ENCODE measurements at regions not wholly inside any gene's neighbourhood (a gene's known extent, or its start where the extent isn't known, plus 50 kb on each side); places are given as distances from the start of the nearest gene placed in this dataset.

DNA sequence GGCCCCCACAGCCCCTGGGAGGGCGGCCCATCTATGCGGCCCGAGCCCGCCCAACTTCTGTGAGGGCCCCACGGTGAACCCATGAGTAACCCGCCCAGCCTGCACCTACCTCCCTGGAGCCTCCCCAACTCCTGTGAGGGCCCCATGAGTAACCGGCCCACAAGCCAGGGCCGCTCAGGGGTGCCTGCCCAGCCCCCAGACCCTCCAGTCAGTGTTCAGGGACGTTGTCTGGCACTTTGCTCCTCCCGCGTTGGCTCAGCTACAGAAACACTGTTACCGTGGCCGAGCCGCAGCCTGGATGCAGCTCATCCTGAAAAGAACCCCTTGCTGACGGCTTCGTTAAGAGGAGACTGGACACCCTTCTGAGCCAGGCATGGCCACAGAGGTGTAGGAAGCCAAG lies 179.6 kb downstream of the BRD1 start:
- no peak for DNase-seq (ENCODE audit: low read depth)
- H3K4me3 ChIP-seq (ENCODE audit: low read depth, low read length) = no peak overlapping the region
- TF ChIP-seq, protein P1, sequence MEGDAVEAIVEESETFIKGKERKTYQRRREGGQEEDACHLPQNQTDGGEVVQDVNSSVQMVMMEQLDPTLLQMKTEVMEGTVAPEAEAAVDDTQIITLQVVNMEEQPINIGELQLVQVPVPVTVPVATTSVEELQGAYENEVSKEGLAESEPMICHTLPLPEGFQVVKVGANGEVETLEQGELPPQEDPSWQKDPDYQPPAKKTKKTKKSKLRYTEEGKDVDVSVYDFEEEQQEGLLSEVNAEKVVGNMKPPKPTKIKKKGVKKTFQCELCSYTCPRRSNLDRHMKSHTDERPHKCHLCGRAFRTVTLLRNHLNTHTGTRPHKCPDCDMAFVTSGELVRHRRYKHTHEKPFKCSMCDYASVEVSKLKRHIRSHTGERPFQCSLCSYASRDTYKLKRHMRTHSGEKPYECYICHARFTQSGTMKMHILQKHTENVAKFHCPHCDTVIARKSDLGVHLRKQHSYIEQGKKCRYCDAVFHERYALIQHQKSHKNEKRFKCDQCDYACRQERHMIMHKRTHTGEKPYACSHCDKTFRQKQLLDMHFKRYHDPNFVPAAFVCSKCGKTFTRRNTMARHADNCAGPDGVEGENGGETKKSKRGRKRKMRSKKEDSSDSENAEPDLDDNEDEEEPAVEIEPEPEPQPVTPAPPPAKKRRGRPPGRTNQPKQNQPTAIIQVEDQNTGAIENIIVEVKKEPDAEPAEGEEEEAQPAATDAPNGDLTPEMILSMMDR (IDR thresholded peaks at IDR 0.05; ENCODE audit: low read depth, low read length, missing control alignments) = no peak

DNA sequence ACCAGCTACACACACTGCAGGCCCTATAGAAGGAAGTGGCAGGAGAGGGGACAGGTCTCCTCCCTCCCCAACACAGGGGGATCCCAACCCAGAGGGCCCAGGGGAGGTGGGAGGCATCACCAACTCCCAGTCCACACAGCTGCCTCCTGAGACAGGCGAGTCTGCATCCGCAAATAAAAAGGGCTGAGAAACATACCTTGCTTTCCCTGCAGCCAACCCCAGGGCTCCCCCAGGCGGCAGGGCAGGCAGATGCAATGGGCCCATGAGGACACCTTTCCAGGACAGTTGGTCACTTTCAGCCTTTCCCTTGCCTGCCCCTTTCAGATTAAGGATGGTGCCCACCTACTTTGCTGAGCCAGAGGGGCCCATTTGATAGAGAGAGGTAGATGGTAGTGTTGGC lies 180.0 kb downstream of the BRD1 start:
- DNase-seq (ENCODE audit: low read depth) = no peak
- TF ChIP-seq, protein P1 (IDR thresholded peaks at IDR 0.05; ENCODE audit: low read depth, low read length, missing control alignments) = peak; percentile 44
- no peak overlapping the region for H3K4me3 ChIP-seq (ENCODE audit: low read depth, low read length)

DNA sequence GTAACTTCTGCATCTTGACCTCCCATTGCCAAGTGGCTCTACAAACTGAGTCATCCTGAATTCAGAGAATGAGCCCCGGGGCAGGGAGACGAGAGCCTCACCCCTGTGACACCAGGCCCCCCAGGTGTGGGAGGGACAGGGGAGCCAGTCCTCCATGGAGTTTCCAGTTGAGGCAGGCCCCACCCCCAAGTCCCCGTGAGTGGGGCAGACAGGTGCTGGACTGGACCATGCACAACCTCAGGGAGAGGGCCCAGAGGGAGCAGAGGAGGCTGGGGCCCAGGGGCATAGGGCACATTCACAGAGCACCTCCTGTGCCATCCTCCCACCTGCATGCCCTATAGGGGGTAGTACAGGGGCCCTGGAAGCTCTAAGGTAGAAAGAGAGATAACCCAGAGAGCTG lies 180.8 kb downstream of the BRD1 start:
- TF ChIP-seq, protein P1 (IDR thresholded peaks at IDR 0.05; ENCODE audit: low read depth, low read length, missing control alignments) = no peak
- no peak for DNase-seq (ENCODE audit: low read depth)
- H3K4me3 ChIP-seq (ENCODE audit: low read depth, low read length) = no peak overlapping the region

DNA sequence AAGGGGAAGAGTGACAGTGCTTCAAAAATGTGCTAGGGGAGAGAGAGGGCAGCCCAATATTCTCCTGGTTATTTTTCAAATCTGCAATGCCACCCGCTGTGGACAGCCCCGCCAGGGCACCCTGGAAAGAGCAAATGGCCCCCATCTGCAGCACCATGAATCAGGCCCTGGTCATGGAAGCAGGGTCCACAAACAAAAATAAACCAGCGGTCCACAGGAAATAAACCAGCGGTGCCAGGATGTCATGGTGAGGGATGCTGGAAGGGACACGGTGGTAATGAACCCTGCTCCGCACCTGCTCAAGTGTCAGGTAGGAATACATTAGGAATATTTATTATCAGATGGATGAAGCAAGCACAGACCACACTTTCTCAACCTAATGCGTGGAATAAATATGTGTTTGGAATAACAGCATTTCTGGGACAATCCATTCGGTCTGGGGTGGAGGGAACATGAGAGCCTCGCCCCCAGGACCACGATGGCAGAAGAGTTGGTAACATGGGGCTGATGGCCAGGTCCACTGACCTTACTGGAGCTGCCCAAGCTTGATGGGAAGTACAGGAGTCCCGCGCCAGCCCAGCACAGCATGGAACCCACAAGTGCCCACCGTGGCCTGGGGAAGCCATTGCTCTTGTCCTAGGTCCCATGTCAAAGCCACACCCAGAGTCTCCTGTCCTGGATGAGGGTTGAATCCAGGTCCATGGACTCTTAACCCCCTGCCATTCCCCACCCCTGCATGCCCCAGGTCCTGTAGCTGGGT lies 181.7 kb downstream of the BRD1 start:
- no peak for DNase-seq (ENCODE audit: low read depth)
- TF ChIP-seq, protein P1 (IDR thresholded peaks at IDR 0.05; ENCODE audit: low read depth, low read length, missing control alignments) = no peak
- H3K4me3 ChIP-seq (ENCODE audit: low read depth, low read length) = no peak overlapping the region

DNA sequence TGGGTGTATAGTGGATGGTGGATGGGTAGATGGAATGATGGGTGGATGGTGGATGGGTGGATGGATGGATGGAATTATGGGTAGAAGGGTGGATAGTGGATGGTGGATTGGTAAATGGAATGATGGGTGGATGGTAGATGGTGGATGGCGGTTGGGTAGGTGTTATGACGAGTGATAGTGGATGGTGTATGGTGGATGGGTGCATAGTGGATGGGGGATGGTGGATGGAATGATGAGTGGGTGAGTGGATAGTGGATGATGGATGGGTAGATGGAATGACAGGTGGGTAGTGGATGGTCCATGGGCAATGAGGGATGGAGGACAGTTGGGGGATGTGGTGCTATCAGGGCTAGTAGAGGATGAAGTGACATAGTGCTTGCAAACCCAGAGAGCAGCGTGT lies 182.4 kb downstream of the BRD1 start:
- no peak overlapping the region for H3K4me3 ChIP-seq (ENCODE audit: low read depth, low read length)
- no peak for DNase-seq (ENCODE audit: low read depth)
- TF ChIP-seq, protein P1 (IDR thresholded peaks at IDR 0.05; ENCODE audit: low read depth, low read length, missing control alignments) = no peak

DNA sequence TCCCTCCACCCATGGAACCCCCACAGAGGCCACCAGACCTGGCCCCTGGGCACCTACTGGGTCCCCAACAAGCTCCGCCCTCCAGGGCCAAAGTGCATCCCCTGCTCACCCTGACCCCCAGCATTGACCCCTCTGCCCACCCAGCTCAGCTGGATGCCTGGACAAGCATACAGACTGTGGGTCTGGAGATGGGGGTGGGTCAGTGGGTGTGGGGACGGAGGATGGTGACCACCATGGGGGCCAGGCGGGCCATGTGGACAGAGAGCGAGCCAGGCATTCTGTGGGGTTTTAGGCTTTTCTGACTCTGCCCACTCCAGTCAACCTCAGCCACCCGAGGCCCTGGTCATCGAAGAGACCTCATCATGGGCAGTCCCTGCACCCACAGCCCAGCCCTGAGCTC lies 183.7 kb downstream of the BRD1 start:
- no peak for DNase-seq (ENCODE audit: low read depth)
- H3K4me3 ChIP-seq (ENCODE audit: low read depth, low read length) = no peak overlapping the region
- TF ChIP-seq, protein P1 (IDR thresholded peaks at IDR 0.05; ENCODE audit: low read depth, low read length, missing control alignments) = no peak

DNA sequence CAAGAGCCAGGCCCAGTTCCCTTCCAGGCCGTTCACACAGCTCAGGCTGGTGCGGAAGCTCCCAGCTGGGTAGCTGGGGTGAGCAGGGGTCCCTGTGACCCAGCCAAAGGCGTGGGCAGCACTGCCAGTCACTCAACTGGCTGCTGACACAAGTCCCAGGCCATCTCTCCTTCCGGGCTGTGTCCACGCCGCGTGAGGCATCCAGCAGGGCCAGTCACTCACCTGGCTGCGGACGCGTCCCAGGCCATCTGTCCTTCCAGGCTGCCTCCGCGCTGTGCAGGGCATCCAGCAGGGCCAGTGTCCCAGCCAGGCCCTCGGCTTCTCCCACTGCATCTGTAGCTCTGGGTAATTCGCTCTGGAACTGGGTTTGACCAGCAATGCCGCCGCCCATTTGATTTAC lies 184.2 kb downstream of the BRD1 start:
- TF ChIP-seq, protein P1 (IDR thresholded peaks at IDR 0.05; ENCODE audit: low read depth, low read length, missing control alignments) = no peak
- no peak overlapping the region for H3K4me3 ChIP-seq (ENCODE audit: low read depth, low read length)

More for the DNA sequence above, 184.2 kb downstream of the BRD1 start:
- no peak for DNase-seq (ENCODE audit: low read depth)
